Trophoblast cell (in vitro differentiated cells and primary cell): ENCODE measurements at regions not wholly inside any gene's neighbourhood (a gene's known extent, or its start where the extent isn't known, plus 50 kb on each side); places are given as distances from the start of the nearest gene placed in this dataset.

ENCODE experiments used
- DNase-seq, 2 donors: peaks; one replicate each; pipeline ENCODE4 v3.0.0-alpha.2; 2016
- H2AFZ ChIP-seq: 2 replicates; pipeline ENCODE4 v1.6.1; 2013; ENCODE audit warnings: low read length, moderate library complexity, mild to moderate bottlenecking; ENCODE audit not compliant: insufficient read depth, poor library complexity
- H2AK5ac ChIP-seq: 2 replicates; pipeline ENCODE4 v1.6.1; 2013; ENCODE audit warnings: mild to moderate bottlenecking, low read length
- H2BK120ac ChIP-seq: 2 replicates; pipeline ENCODE4 v1.6.1; 2013; ENCODE audit warnings: low read length, mild to moderate bottlenecking, moderate library complexity; ENCODE audit not compliant: insufficient read depth, poor library complexity
- H2BK12ac ChIP-seq: 2 replicates; pipeline ENCODE4 v1.6.1; 2013; ENCODE audit warnings: mild to moderate bottlenecking, low read length, moderate library complexity
- H2BK5ac ChIP-seq: 2 replicates; pipeline ENCODE4 v1.6.1; 2013; ENCODE audit warnings: low read length, low read depth, moderate library complexity, mild to moderate bottlenecking; ENCODE audit not compliant: poor library complexity
- H3K14ac ChIP-seq: 2 replicates; pipeline ENCODE4 v1.6.1; 2013; ENCODE audit warnings: mild to moderate bottlenecking, low read length
- H3K18ac ChIP-seq: 2 replicates; pipeline ENCODE4 v1.6.1; 2013; ENCODE audit warnings: mild to moderate bottlenecking, low read length
- H3K23ac ChIP-seq: 2 replicates; pipeline ENCODE4 v1.6.1; 2013; ENCODE audit warnings: low read length
- H3K27ac ChIP-seq: 2 replicates; pipeline ENCODE4 v1.5.1; 2013; ENCODE audit warnings: low read depth, mild to moderate bottlenecking, inconsistent platforms, low read length, moderate library complexity
- H3K27me3 ChIP-seq: 2 replicates; pipeline ENCODE4 v1.6.1; 2013; ENCODE audit warnings: inconsistent platforms, mild to moderate bottlenecking, low read length, moderate library complexity; ENCODE audit not compliant: insufficient read depth
- H3K36me3 ChIP-seq, 2 experiments: 1 replicate in 1 of 2; 2 replicates in 1 of 2; pipeline ENCODE4 v1.6.1; 2013; ENCODE audit warnings: low read length in 2 of 2, mild to moderate bottlenecking in 2 of 2, moderate library complexity in 1 of 2; ENCODE audit not compliant: insufficient read depth in 2 of 2, control insufficient read depth in 1 of 2
- H3K4ac ChIP-seq: 2 replicates; pipeline ENCODE4 v1.6.1; 2013; ENCODE audit warnings: low read depth, mild to moderate bottlenecking, low read length, moderate library complexity
- H3K4me1 ChIP-seq, 2 experiments: 1 replicate in 1 of 2; 2 replicates in 1 of 2; pipeline ENCODE4 v1.6.1; 2013; ENCODE audit warnings: low read length in 2 of 2, mild to moderate bottlenecking in 2 of 2, moderate library complexity in 1 of 2; ENCODE audit not compliant: insufficient read depth in 2 of 2, control insufficient read depth in 1 of 2
- H3K4me2 ChIP-seq: 2 replicates; pipeline ENCODE4 v1.6.1; 2013; ENCODE audit warnings: inconsistent platforms, mild to moderate bottlenecking, low read length, moderate library complexity
- H3K4me3 ChIP-seq: 2 replicates; pipeline ENCODE4 v1.5.1; 2013; ENCODE audit warnings: mild to moderate bottlenecking, low read depth, low read length, inconsistent platforms
- H3K79me1 ChIP-seq: one replicate; pipeline ENCODE4 v1.6.1; 2013; ENCODE audit warnings: low read length
- H3K79me2 ChIP-seq: 2 replicates; pipeline ENCODE4 v1.6.1; 2013; ENCODE audit warnings: low read length, mild to moderate bottlenecking; ENCODE audit not compliant: control insufficient read depth, insufficient read depth, poor library complexity
- H3K9ac ChIP-seq: 2 replicates; pipeline ENCODE4 v1.6.1; 2013; ENCODE audit warnings: mild to moderate bottlenecking, low read length
- H3K9me3 ChIP-seq: 2 replicates; pipeline ENCODE4 v1.6.1; 2013; ENCODE audit warnings: low read depth, mild to moderate bottlenecking, control low read depth, inconsistent platforms, low read length; ENCODE audit not compliant: insufficient read depth
- H4K12ac ChIP-seq: 2 replicates; pipeline ENCODE4 v1.6.1; 2013; ENCODE audit warnings: low read depth, mild to moderate bottlenecking, low read length, moderate library complexity
- H4K8ac ChIP-seq: 2 replicates; pipeline ENCODE4 v1.6.1; 2013; ENCODE audit warnings: low read depth, mild to moderate bottlenecking, low read length, moderate library complexity
- H4K91ac ChIP-seq: one replicate; pipeline ENCODE4 v1.6.1; 2013; ENCODE audit warnings: low read depth, mild to moderate bottlenecking, low read length, moderate library complexity
- WGBS: extraction: QIAGEN DNeasy Blood & Tissue Kit; methylation state at CpG from one replicate; pipeline ENCODE4 v1.1.7; 2013; ENCODE audit warnings: missing lambda C conversion rate; ENCODE audit not compliant: insufficient read length, insufficient coverage; ENCODE audit errors: extremely low coverage; 5-methylcytosine and 5-hydroxymethylcytosine counted together

DNA sequence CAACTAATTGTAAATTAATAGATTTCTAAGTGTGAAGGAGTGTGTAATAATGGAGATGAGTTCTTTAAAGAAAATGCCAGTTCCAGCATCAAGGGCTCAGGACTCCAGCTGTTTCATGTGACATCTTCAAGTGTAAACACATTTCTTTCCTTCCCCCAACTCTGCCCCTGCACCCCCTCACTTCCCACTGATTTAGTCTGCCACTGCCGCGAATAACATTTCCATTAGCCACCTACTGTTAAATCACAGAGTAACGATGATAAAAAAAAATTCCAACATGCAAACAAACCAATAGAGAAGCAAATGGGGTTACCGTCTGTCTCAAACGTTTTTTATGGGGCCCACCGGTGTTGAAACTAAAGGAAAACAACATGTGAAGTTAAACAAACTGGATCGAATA lies 414.3 kb downstream of the SAMD5 start:
- Histone ChIP-seq H3K9me3 (peaks cover 2% of the 10 kb centered on the region), H3K9ac (no peak overlapping the region), H3K79me2 (no peaks in the 10 kb centered on the region), H3K4me2 (no peak overlapping the region), H3K23ac (no peak overlapping the region), H3K18ac (no peak overlapping the region), H3K79me1 (no peaks in the 10 kb centered on the region), H3K4me1 (no peaks in the 10 kb centered on the region), H3K4me3 (no peak overlapping the region), H2BK5ac (no peak overlapping the region), H2BK12ac (no peak overlapping the region), H2BK120ac (no peak overlapping the region), H3K36me3 (no peaks in the 10 kb centered on the region), H2AK5ac (no peak overlapping the region), H3K27me3 (no peaks in the 10 kb centered on the region), H3K14ac (no peak overlapping the region), H3K4ac (no peak overlapping the region), H4K8ac (no peak overlapping the region), H4K91ac (no peak overlapping the region), H2AFZ (no peak overlapping the region), H4K12ac (no peak overlapping the region), H3K27ac (no peak overlapping the region)
- no peak for DNase-seq
- WGBS, result no CpG with 5 or more reads among the region's 7 CpGs

DNA sequence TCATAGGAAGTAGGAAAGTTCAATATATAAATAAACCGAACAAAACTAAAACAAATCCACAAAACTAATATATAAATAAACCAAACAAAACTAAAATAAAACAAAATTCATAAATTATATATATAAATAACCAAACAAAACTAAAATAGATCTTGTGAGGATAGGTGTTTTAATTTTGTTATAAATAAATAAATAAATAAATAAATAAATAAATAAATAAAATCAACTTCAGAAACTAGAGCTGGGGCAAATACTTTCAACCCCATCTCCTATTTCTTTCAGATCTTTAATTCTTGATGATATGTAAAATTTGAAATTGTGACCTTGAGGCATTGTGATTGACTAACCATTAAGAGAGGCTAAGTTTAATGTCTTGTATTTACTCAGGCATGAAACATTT lies 416.1 kb downstream of the SAMD5 start:
- Histone ChIP-seq H4K91ac (no peak overlapping the region), H3K18ac (no peak overlapping the region), H4K8ac (no peak overlapping the region), H2BK12ac (no peak overlapping the region), H2BK5ac (no peak overlapping the region), H3K27ac (no peak overlapping the region), H3K4me2 (no peak overlapping the region), H3K79me2 (no peaks in the 10 kb centered on the region), H2AK5ac (no peak overlapping the region), H3K79me1 (no peaks in the 10 kb centered on the region), H3K23ac (no peak overlapping the region), H3K27me3 (no peaks in the 10 kb centered on the region), H3K4me3 (no peak overlapping the region), H3K14ac (no peak overlapping the region), H4K12ac (no peak overlapping the region), H3K9ac (no peak overlapping the region), H3K4ac (no peak overlapping the region), H2BK120ac (no peak overlapping the region), H3K36me3 (no peaks in the 10 kb centered on the region), H2AFZ (no peak overlapping the region), H3K9me3 (peaks cover 2% of the 10 kb centered on the region), H3K4me1 (no peaks in the 10 kb centered on the region)
- no CpG with 5 or more reads among the region's 1 CpG for WGBS
- no peak for DNase-seq

DNA sequence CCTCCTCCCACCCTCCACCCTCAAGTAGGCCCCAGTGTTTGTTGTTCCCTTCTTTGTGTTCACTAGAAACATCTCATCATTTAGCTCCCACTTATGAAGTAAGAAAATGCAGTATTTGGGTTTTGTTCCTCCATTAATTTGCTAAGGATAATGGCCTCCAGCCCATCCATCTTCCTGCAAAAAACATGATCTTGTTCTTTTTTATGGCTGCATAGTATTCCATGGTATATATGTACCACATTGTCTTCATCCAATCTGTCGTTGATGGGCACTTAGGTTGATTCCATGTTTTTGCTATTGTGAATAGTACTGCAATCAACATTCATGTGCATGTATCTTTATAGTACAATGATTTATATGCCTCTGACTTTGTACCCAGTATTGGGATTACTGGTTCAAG lies 416.8 kb upstream of the SASH1 start:
- Histone ChIP-seq H3K18ac (no peak overlapping the region), H3K79me1 (no peaks in the 10 kb centered on the region), H3K14ac (no peak overlapping the region), H2BK5ac (no peak overlapping the region), H4K91ac (no peak overlapping the region), H3K4me3 (no peak overlapping the region), H2BK12ac (no peak overlapping the region), H3K23ac (no peak overlapping the region), H3K9ac (no peak overlapping the region), H3K27ac (no peak overlapping the region), H4K8ac (no peak overlapping the region), H2AFZ (no peak overlapping the region), H3K4me1 (peaks cover 2 to 4% of the 10 kb centered on the region in 2 experiments), H3K79me2 (no peaks in the 10 kb centered on the region), H2BK120ac (no peak overlapping the region), H3K4ac (no peak overlapping the region), H3K4me2 (no peak overlapping the region), H3K36me3 (no peaks in the 10 kb centered on the region), H2AK5ac (no peak overlapping the region), H4K12ac (no peak overlapping the region), H3K27me3 (no peaks in the 10 kb centered on the region), H3K9me3 (no peaks in the 10 kb centered on the region)
- DNase-seq, result no peak
- no CpG with 5 or more reads among the region's 1 CpG for WGBS

DNA sequence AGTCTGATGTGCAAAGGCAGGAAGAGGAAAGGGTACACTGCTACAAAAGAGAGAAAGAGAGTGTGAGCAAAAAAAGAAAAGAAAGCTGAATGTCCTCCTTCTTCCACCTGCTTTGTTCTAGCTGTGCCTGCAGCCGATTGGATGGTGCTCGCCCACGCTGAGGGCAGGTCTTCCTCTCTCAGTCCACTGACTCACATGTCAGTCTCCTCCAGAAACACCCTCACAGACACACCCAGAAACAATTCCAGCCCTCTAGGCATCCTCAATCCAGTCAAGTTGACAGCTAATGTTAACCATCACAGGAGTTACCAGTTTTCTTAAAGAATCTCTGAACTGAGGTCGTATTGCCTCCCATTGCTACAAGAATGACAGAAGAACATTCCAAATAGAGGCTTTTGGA lies 411.9 kb upstream of the SASH1 start:
- DNase-seq, result no peak
- no CpG with 5 or more reads among the region's 4 CpGs for WGBS
- H3K79me1 ChIP-seq, result no peaks in the 10 kb centered on the region
- no peaks in the 10 kb centered on the region for H3K79me2 ChIP-seq
- no peak overlapping the region for H2BK12ac ChIP-seq
- no peak overlapping the region for H3K9ac ChIP-seq
- H2AK5ac ChIP-seq, result no peak overlapping the region
- H3K4me1 ChIP-seq, result peaks cover 4% of the 10 kb centered on the region in 2 experiments
- H3K4ac ChIP-seq, result no peak overlapping the region
- no peak overlapping the region for H3K23ac ChIP-seq
- H3K14ac ChIP-seq, result no peak overlapping the region
- no peak overlapping the region for H4K12ac ChIP-seq
- no peak overlapping the region for H3K4me3 ChIP-seq
- H2BK5ac ChIP-seq, result no peak overlapping the region
- H4K91ac ChIP-seq, result no peak overlapping the region
- no peak overlapping the region for H2BK120ac ChIP-seq
- no peaks in the 10 kb centered on the region for H3K27me3 ChIP-seq
- H3K18ac ChIP-seq, result no peak overlapping the region
- H4K8ac ChIP-seq, result no peak overlapping the region
- no peak overlapping the region for H3K27ac ChIP-seq
- no peak overlapping the region for H3K4me2 ChIP-seq
- H3K9me3 ChIP-seq, result no peaks in the 10 kb centered on the region
- no peaks in the 10 kb centered on the region for H3K36me3 ChIP-seq
- no peak overlapping the region for H2AFZ ChIP-seq
